ENCODE measurements at regions not wholly inside any gene's neighbourhood (a gene's known extent, or its start where the extent isn't known, plus 50 kb on each side); places are given as distances from the start of the nearest gene placed in this dataset.
"Not testable (repeated sequence)": the region's sequence is repeated elsewhere in the genome, so short reads cannot be mapped to it uniquely, and the experiment has no call there.

DNA sequence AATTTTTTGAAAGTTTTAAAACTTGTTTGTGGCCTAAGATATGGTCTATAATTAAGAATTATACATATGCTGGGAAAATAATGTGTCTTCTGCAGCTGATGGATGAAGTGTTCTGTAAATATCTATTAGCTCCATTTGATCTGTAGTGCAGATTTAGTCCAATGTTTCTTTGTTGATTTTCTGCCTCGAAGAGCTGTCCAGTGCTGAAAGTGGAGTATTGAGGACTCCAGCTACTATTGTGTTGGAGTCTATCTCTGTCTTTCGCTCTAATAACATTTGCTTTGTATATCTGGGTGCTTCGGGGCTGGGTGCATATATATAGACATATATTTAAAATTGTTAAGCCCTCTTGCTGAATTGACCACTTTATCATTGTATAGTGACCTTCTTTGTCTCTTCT lies 2127.3 kb downstream of the PCDH7 start:
- DNase-seq (ENCODE audit: low read depth) = no peak

DNA sequence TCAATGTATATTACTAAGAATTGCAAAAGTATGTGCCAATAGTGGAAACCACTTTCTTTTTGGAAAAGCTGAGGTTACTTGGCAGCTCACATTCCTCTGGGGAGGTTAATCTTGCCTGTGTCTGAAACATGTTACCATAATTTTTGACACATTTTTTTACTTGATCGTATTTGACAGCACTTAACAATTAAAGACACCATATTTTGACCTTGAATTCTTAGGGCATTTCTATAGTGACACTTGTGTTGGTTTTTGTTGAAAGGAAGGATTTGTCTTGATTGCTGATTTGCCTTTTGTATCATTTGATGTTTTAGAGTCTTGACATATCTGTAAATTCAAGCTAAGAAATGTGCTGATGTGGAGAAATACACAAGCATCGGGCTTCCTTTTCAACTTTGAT lies 2135.5 kb downstream of the PCDH7 start:
- DNase-seq (ENCODE audit: low read depth) = no peak

DNA sequence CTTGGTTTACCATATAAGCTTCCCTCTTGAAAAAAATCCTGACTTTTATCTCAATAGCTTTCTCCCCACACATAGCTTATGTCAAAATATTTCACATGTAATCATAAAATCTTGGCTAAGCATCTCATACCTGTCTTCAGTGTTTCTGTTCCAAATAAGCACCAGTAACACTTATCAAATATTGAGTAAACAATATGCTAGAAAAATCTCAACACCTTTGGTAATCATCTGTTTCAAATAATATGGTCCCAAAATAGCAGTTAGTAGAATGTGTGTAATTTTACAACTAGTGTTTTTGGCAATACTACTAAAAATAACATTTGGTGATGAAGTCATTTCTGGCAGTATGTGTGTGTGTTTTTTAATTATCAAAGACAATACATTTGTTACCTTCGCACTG lies 2138.2 kb downstream of the PCDH7 start:
- no peak for DNase-seq (ENCODE audit: low read depth)

DNA sequence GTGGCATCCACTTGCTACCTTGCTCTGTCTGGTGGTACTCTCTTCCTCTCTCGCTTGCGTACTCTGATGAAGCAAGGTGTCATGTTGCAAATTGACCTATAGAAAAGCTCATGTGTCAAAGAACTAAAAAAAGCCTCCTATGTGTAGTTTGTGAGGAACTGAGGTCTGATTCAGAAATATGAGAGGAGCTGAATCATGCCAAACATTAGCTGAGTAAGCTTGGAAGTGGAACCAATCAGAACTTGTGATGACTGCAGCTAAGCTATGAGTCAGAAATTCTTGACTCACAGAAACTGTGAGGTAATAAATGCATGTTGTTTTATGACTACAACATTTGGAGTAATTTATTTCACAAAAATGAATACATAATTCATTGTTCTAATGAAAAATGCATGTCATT lies 2138.8 kb downstream of the PCDH7 start:
- peak; percentile 15 for DNase-seq (ENCODE audit: low read depth)

DNA sequence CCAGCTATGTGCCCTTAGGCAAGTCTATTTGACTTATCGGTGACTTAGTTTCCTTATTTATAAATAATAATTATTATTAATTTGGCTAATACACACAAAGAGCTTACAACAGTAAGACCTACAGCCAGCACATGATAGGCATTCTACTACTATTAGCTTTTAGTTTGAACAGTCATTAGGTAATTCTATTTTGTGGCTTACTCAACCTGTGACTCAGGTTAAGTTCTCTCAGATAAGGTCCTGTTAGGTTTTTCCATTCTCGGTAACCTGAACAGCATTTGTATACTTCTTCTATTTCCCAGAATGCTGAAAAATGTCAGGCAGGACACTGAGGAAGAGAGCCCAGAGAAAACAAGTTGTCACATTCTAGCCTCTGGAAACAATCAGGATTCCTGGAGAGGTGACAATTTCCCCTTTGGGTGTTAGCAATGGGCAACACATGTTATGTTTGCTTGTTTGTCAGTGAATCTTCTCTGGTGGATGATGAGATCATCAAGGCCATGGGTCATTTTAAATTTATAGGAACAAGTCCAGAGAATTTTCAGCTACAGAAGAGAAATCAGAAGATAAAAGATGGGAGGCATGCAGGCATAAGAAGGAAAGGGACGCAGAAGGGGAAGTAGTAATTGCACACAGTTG lies 2144.7 kb downstream of the PCDH7 start:
- DNase-seq (ENCODE audit: low read depth) = no peak

DNA sequence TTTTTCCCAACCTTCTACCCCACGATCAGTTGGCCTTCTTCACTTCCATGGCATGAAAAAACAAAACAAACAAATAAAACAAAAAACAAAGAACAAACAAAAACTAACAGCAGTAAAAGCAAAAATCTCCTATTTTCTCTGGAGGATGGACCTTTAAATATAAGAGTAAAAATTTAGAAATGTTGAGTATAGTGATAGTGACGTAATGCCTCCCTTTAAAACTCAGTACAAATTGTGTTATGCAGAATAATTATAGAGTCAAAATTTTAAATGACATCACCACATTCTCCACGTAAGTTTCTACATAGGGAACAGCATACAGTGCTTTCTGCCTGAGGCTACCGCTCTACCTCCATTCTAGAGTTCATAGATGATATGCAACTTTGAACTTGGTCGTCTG lies 2156.4 kb downstream of the PCDH7 start:
- no peak for DNase-seq (ENCODE audit: low read depth)

DNA sequence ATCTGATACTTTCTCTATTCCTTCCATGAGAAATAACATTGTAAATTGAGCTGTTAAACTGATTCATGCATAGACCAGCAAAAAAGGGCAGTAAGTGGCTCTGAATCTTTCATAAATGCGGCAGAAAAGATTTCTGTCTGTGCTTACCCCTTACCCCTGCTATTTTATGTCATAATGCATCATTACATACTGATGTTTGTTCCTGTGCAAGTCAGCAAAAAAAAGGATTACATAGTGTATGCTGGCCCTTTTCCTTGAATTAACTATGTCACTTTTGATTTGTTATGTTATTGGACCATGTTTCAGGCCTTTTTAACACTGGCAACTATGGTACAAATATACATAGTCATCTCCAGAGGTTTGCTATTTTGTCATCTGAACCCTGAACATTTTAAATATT lies 2159.7 kb downstream of the PCDH7 start:
- DNase-seq (ENCODE audit: low read depth) = no peak

DNA sequence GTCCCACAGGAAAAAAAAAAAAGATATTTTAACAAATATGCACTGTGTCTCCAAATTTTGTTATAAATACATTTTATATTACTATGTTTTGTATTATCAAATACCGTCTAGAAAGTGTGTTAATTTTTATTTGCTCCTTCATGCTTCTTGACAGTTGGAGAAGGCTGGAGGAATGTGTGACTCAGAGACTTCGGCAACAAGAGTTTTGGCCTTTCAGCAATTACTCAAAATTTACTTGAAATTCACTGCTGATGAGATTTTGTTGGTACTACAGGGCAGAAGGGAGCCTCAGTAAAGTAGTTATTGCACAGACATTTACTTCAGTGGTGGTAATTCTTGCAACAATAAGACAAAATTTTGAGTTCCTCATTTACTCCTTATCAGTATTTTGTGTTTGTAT lies 2164.0 kb downstream of the PCDH7 start:
- no peak for DNase-seq (ENCODE audit: low read depth)

DNA sequence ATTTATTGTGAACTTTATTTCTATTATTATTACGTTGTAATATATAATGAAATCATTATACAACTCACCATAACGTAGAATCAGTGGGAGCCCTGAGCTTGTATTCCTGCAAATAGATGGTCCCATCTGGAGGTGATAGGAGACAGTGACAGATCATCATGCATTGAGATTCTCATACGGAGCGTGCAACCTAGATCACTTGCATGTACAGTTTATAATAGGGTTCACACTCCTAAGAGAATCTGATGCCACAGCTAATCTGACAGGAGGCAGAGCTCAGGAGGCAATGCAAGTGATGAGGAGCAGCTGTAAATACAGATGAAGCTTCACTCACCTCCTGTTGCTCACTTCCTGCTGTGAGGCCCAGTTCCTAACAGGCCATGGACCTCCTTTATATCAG lies 2170.2 kb downstream of the PCDH7 start:
- DNase-seq (ENCODE audit: low read depth) = no peak

DNA sequence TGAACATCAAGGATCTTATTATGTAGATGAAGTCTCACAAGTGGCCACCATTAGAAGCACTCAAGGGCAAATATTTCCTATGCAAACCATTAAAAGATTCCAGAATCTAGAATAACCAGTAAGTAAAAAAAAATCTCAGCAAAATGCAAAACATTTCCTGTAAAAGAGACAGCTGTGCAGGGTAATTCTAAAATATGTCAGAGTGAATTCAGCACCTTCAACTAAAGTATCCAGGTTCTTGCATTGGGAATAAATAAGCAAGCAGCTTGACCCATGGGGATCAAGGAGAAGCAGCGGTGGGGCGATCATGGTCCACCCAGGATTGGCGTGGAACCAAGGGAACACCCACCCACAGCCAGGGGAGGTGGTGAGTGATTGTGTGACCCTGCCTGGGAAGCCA lies 2188.9 kb downstream of the PCDH7 start:
- no peak for DNase-seq (ENCODE audit: low read depth)

DNA sequence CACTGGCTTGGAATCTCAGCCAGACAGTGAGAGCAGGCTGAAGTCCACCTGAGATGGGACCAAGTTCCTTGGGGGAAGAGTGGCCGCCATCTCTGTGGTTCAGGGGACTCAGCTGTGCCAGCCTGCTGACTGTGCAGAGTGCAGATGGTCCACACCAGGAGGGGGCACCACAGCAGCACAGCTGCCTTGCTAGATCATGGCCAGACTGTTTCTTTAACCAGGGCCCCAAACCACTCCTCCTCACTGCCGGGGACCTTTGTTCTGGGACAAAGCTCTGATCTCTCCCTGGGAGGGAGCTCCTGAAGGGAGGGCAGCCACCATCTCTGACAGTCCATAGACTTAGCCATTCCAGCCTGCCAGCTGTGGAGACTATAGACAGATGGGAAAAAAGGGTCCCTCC lies 2189.6 kb downstream of the PCDH7 start:
- DNase-seq (ENCODE audit: low read depth) = no peak

DNA sequence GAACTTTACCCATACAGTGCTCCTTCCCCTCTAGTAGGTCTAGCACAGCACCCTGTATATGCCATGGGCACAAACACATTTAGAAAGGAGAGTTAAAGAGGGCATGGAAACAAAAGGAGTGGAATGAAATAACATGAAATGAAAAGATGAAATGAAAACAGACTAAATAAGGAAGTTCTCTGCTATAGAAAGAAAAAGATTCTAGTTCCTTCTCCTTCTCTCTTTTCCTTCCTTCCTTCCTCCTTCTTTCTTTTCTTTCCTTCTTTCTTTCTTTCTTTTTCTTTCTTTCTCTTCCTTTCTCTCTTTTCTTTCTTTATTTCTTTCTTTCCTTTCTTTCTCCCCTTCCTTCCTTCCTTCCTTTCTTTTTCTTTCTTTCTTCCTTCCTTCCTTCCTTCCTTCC lies 2197.4 kb downstream of the PCDH7 start:
- no peak for DNase-seq (ENCODE audit: low read depth)

DNA sequence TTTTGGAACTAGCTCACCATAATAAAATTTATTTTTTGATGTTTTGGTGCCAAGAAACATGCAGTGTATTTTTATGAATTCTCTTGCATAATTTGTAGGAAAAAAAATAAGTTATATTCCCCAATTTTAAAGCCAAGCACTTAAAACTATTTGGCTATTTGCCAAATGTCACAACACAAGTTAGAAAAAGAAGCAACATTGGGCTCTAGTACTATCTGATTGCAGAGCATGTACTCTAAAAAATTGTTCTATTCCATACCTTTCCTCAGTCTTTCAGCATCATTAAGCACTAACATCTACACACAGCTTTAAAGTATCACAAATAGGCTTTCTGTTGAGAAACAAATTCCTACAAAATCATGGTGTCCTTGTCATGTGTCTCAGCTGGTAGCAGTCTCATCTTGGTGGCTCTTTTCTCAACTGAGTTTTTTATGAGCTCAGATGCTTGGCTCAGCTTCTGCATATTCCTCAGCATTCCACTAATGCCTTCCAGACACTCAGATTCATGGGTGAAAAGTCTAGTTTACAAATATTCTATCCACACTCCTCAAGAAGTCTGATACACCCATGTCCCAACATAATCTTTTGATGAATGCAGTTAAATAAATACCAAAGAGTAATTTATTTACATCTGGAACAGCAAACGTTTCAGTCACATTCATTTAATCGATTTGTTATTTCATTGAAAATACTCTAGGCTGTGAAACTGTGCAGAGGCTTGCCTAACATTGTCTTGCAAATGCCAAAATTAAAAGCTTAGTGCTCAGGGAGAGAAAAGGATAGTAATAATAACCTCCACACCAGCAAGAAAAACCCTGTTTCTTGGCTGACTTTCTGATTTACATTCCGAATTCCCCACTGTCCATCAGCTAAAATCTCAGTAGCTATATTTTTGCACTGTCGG lies 2209.9 kb downstream of the PCDH7 start:
- no peak for DNase-seq (ENCODE audit: low read depth)

DNA sequence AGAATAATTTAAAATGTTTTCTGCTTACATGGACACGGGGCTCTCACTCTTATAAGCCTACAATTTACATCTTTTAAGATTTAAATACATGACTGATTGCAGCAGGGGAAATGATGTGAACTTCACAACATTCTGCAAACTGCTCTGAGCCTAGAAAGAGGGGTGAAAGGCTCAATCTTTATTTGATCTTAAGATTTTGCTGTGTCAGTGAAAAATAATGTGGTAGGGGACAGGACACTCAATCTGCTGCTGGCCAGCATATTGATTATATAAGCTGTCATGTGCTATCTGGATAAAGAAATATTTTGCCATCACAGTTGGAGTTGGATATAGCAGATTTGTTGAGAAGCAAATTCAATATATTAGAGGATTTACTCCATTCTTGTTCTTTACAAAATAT lies 2210.5 kb downstream of the PCDH7 start:
- DNase-seq (ENCODE audit: low read depth) = no peak

DNA sequence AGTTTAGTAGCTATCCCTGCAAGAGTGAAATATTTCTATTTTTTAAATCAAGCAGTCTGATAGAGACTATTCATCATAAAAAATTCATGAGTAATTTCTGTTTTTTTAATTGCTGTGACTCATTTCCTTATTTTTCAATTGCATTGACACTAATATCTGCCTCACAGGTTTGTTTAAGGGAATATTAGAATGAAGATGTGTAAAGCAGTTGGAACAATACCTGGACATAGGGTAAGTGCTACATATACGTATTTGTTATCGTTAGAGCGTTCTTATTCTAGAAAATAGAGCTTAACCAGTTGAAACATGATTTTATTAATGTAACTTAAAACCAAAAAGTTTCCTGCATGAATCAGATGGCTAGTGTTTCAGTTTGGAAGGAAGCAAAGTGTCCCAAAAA lies 2211.3 kb downstream of the PCDH7 start:
- DNase-seq (ENCODE audit: low read depth) = no peak

DNA sequence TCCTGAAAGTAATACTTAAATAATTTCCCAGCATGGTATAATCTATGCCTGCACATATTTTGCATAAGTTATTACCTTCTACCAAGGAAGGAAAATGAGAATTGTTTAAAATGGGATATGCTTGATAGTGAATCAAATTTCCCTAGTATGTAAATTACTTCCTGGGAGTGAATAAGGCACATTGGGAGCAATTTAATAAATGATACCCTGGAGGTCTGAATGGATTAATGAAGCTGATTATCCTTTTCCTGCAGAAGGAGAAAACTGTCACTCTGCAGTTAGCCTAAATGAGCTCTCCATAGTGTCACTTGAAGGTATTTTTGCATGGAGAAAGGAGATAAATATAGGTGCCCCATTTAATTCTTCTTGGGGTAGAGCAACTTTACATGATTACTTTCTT lies 2212.0 kb downstream of the PCDH7 start:
- DNase-seq (ENCODE audit: low read depth) = no peak

DNA sequence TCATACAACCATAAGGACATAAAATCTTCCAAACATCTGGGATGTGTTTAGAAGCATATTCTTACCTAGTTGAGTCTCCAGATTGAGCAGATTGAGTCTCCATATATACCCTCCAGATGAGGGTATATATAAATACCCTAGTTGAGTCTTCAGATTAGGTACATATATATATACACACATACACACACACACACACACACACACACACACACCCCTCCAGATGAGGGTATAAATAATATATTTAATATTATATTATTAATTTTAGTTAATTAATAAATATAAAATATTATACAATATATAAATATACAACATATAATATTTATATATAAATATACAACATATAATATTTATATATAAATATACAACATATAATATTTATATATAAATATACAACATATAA lies 2219.1 kb downstream of the PCDH7 start:
- not testable (repeated sequence) for DNase-seq (ENCODE audit: low read depth)

DNA sequence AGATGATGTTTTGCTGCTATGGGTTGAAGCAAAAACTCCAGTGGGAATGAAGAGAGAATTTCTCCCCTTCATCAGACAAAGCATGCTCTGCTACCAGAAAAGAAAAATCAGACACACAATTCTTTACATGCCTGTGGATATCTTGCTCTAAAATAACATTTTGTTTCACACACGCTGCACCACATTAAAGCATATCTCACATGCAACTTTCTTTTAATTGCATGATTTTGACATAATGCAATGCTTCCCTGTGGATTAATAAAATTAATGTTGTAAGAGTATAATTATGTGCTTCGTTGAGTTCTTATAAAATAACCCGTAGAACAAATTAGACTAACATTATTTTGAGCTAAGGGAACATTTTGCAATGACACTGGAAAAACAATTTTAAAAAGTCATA lies 2230.7 kb downstream of the PCDH7 start:
- DNase-seq (ENCODE audit: low read depth) = no peak

DNA sequence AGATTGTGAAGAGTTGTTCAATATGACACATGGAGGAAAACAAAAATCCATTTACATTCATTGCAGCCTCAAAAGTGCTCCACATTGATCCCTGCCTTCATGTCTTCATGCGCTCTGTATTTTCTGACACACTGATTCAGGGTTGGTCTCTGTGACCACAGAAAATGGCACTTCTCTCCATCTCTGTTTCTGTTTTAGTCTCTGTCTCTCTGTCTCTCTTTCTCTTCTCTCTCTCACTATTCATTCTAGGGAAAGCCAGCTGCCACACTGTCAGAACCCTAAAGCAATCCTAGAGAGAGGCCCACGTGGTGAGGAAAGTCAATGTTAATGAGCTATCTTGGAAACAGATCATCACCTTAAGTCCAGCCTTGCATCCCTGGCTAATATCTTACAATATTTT lies 2238.4 kb downstream of the PCDH7 start:
- DNase-seq (ENCODE audit: low read depth) = no peak

DNA sequence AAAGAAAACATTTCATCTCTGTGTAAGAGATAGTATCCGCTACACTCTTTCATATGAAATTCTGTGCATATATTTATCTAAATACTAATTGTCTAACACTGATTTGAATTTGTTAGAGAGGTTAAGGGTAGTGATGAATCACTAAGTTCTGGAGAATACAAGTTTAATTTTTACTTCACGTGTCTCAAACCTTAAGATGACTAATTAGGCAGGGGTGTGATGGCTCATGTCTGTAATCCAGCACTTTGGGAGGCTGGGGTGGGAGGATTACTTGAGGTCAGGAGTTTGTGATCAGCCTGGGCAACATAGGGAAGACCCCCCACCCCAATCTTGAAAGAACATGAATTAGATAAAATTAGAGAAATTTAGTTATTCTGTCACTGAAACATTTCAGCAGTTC lies 2241.9 kb downstream of the PCDH7 start:
- DNase-seq (ENCODE audit: low read depth) = no peak

DNA sequence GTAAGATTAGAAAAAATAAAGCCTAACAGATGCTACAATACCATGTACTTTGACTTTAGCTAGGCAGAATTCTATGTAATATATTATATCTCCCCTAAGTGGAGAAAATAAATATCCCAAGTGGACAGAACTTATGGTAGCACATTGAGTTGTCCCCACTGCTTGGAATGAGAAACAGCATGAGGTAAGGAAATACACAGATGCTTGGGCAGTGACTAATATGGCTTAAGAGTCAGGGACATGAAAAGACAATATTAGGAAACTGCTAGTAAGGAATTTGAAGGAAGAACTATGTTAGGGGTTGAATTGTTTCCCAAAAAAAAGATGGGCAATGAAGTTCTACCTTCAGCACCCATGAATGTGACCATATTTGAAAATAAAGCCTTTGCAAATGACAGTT lies 2265.1 kb downstream of the PCDH7 start:
- DNase-seq (ENCODE audit: low read depth) = peak; percentile 21

DNA sequence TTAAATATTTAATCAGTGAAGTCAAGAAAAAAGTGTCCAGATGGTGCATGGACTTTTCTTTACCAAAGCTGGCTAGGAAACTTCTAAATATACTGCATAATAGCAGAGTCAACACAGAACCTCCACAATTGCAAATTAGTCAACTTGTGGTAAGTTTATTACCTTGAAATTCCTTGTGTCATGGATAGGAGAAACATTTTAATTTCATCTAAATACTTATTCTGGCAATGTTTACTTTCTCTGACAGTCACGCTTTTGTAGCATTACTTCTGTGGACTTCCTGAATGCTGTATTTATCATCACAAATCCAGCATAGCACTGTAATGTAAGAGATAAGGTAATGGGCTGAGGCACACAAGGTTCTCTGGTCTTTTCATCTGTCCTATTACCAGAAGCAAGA lies 2266.1 kb downstream of the PCDH7 start:
- no peak for DNase-seq (ENCODE audit: low read depth)

DNA sequence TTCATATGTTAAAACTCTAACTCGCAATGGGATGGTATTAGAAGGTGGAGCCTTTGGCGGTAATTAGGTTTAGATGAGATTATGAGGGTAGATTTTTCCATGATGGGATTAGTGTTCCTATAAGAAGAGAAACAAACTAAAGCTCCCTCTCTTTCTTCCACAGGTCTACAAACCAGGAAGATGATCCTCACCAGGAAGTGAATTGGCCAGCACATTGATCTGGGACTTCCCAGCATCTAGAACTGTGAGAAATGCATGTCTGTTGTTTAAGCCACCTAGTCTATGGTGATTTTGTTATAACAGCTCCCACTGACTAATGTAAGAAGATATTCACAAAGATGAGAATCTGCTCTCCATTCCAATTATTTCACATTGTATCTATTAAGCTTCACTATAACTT lies 2266.9 kb downstream of the PCDH7 start:
- DNase-seq (ENCODE audit: low read depth) = no peak

Measured in EH (cell line).